ENCODE measurements at regions not wholly inside any gene's neighbourhood (a gene's known extent, or its start where the extent isn't known, plus 50 kb on each side); places are given as distances from the start of the nearest gene placed in this dataset.

DNA sequence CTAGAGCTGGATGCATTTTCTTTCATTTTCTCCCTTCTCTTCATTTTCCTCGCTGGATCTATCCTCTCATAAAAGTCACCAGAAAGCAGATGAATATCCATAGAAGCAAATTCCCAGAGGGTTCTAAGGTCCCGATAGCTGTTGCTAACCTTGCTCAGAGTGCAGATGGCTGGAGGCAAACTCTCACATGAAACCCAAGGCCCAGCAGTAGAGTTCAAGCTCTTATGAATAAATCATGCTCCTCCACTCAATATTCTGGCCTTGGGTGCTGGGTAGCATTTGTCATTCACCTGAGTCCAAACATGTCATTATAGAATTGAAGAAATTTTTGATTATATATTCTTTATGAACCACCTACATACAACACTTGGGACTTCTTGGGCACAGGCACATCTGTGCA lies 539.7 kb upstream of the MARCKS start:
- Histone ChIP-seq H3K4me3 (replicated peaks; ENCODE audit: insufficient read depth, low read length) (no peak overlapping the region), H3K27ac (replicated peaks) (no peak overlapping the region), H3K27me3 (ENCODE audit: insufficient read depth, poor library complexity, severe bottlenecking) (no peaks in the 10 kb centered on the region)
- no peak for TF ChIP-seq POLR2AphosphoS5 (IDR thresholded peaks at IDR 0.05; ENCODE audit: low read depth)
- TF ChIP-seq, protein P1, sequence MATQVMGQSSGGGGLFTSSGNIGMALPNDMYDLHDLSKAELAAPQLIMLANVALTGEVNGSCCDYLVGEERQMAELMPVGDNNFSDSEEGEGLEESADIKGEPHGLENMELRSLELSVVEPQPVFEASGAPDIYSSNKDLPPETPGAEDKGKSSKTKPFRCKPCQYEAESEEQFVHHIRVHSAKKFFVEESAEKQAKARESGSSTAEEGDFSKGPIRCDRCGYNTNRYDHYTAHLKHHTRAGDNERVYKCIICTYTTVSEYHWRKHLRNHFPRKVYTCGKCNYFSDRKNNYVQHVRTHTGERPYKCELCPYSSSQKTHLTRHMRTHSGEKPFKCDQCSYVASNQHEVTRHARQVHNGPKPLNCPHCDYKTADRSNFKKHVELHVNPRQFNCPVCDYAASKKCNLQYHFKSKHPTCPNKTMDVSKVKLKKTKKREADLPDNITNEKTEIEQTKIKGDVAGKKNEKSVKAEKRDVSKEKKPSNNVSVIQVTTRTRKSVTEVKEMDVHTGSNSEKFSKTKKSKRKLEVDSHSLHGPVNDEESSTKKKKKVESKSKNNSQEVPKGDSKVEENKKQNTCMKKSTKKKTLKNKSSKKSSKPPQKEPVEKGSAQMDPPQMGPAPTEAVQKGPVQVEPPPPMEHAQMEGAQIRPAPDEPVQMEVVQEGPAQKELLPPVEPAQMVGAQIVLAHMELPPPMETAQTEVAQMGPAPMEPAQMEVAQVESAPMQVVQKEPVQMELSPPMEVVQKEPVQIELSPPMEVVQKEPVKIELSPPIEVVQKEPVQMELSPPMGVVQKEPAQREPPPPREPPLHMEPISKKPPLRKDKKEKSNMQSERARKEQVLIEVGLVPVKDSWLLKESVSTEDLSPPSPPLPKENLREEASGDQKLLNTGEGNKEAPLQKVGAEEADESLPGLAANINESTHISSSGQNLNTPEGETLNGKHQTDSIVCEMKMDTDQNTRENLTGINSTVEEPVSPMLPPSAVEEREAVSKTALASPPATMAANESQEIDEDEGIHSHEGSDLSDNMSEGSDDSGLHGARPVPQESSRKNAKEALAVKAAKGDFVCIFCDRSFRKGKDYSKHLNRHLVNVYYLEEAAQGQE (IDR thresholded peaks at IDR 0.05; ENCODE audit: insufficient replicate concordance, low read depth) = no peak
- no peak for DNase-seq (ENCODE audit: low read depth in 1 of 2, low spot score in 1 of 2)

DNA sequence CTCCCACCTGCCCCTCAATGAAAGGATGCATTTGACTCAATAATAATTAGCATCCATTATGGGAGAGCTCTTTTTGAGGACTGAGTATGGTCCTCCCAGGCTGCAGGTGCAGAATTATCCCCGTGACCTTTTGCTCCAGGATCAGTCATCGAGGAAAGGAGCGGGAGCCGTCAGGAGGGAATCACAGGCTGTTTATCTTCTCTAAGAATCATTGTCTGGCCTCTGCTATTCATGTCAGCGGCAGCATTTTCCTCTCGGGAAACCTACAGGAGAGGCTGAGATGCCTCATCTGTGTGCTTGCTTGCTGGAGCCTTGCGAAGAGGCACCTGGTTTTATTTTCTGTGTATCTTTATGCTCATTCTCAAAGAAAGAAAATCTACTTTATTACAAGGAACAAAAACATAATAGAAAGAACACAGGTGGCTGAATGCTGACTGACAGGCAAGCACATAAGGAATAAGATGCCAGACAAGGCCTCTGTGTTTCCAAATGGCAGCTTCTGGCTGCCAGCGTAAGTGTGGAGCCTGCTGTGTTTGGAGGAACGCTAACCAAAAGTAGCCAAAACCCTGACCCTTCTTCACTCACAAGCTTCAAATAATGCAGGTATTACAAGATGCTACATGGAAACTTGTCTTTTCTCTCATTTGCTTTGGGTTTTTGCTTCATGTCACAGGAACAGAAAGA lies 539.1 kb upstream of the MARCKS start:
- Histone ChIP-seq H3K27me3 (ENCODE audit: insufficient read depth, poor library complexity, severe bottlenecking) (no peaks in the 10 kb centered on the region), H3K27ac (replicated peaks) (no peak overlapping the region), H3K4me3 (replicated peaks; ENCODE audit: insufficient read depth, low read length) (no peak overlapping the region)
- no peak for DNase-seq (ENCODE audit: low read depth in 1 of 2, low spot score in 1 of 2)
- TF ChIP-seq SPI1 (IDR thresholded peaks at IDR 0.05; ENCODE audit: borderline replicate concordance, low read depth) (no peak), POLR2AphosphoS5 (IDR thresholded peaks at IDR 0.05; ENCODE audit: low read depth) (no peak), GABPA (IDR thresholded peaks at IDR 0.05; ENCODE audit: low read depth) (no peak), CTCF (IDR thresholded peaks at IDR 0.05; ENCODE audit: insufficient read depth, low read length) (no peak)
- TF ChIP-seq, protein P1 (IDR thresholded peaks at IDR 0.05; ENCODE audit: insufficient replicate concordance, low read depth) = no peak

DNA sequence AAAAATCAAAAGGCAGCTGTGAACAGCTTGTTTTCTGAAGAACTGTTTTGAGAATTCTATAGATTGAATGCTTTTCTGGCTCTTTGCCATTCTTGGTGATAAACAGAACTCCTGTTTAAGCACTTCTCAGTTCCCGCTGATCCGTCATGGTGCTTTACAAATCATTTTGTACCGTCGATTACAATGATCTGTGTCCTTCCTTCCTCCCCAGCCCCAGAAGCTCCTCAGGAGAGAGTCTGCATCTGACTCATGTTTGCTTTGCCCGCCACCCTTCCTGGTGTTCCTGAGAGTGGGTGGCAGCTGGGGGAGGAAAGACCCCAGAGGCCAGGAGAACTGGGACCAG lies 538.6 kb upstream of the MARCKS start:
- no peak for DNase-seq (ENCODE audit: low read depth in 1 of 2, low spot score in 1 of 2)
- no peak overlapping the region for H3K4me3 ChIP-seq (replicated peaks; ENCODE audit: insufficient read depth, low read length)
- TF ChIP-seq POLR2AphosphoS5 (IDR thresholded peaks at IDR 0.05; ENCODE audit: low read depth) (no peak), GABPA (IDR thresholded peaks at IDR 0.05; ENCODE audit: low read depth) (no peak), CTCF (IDR thresholded peaks at IDR 0.05; ENCODE audit: insufficient read depth, low read length) (no peak), SPI1 (IDR thresholded peaks at IDR 0.05; ENCODE audit: borderline replicate concordance, low read depth) (no peak)
- TF ChIP-seq, protein P1 (IDR thresholded peaks at IDR 0.05; ENCODE audit: insufficient replicate concordance, low read depth) = no peak
- H3K27me3 ChIP-seq (ENCODE audit: insufficient read depth, poor library complexity, severe bottlenecking) = no peaks in the 10 kb centered on the region
- H3K27ac ChIP-seq (replicated peaks) = no peak overlapping the region
